GM12801 (cell line): ENCODE measurements at regions not wholly inside any gene's neighbourhood (a gene's known extent, or its start where the extent isn't known, plus 50 kb on each side); places are given as distances from the start of the nearest gene placed in this dataset.

Source experiments
- TF ChIP-seq, protein P1 (sequence below): IDR thresholded peaks from one replicate; pipeline ENCODE4 v1.5.1; 2011; ENCODE audit warnings: control low read depth; ENCODE audit not compliant: insufficient read length; ENCODE audit errors: extremely low read depth

DNA sequence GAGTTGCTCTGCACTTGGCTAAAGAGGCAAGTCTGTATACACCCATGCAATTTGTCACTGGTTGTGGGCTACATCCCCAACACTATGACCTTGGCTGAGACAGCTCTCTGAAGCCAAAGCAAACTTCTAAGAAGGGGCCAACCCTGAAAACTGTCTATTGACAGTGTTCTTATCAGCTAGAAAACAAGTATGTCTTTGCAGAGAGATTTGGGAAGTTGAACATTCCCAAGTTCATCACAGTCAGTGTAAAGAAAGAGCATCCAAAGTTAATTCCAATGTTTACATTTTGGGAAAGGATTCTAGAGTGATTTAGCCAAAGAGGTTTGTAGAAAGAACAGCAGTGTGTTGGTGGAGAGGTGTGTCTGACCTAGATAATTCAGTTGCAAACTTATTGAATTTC, 711.1 kb upstream of the CHD1 start:
- TF ChIP-seq, protein P1, sequence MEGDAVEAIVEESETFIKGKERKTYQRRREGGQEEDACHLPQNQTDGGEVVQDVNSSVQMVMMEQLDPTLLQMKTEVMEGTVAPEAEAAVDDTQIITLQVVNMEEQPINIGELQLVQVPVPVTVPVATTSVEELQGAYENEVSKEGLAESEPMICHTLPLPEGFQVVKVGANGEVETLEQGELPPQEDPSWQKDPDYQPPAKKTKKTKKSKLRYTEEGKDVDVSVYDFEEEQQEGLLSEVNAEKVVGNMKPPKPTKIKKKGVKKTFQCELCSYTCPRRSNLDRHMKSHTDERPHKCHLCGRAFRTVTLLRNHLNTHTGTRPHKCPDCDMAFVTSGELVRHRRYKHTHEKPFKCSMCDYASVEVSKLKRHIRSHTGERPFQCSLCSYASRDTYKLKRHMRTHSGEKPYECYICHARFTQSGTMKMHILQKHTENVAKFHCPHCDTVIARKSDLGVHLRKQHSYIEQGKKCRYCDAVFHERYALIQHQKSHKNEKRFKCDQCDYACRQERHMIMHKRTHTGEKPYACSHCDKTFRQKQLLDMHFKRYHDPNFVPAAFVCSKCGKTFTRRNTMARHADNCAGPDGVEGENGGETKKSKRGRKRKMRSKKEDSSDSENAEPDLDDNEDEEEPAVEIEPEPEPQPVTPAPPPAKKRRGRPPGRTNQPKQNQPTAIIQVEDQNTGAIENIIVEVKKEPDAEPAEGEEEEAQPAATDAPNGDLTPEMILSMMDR: no peak

DNA sequence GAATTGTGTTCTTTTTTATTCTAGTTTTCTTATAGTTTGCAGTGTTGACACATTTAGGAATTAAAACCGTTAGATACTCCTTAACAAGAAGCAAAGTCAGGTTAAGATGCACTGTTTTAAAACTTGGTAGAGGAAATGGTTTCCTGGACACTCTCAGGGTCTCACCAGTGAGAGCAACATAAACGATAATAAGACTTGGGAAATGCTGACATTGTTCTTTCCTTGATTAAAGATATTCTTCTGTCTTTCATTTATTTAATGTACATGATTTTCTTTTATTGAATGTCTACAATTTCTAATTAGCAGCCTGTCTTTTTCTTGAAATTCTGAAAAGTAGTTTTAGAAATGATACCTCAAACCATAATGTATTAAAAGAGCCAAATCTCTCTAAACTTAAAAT, 707.9 kb upstream of the CHD1 start:
- TF ChIP-seq, protein P1: no peak

DNA sequence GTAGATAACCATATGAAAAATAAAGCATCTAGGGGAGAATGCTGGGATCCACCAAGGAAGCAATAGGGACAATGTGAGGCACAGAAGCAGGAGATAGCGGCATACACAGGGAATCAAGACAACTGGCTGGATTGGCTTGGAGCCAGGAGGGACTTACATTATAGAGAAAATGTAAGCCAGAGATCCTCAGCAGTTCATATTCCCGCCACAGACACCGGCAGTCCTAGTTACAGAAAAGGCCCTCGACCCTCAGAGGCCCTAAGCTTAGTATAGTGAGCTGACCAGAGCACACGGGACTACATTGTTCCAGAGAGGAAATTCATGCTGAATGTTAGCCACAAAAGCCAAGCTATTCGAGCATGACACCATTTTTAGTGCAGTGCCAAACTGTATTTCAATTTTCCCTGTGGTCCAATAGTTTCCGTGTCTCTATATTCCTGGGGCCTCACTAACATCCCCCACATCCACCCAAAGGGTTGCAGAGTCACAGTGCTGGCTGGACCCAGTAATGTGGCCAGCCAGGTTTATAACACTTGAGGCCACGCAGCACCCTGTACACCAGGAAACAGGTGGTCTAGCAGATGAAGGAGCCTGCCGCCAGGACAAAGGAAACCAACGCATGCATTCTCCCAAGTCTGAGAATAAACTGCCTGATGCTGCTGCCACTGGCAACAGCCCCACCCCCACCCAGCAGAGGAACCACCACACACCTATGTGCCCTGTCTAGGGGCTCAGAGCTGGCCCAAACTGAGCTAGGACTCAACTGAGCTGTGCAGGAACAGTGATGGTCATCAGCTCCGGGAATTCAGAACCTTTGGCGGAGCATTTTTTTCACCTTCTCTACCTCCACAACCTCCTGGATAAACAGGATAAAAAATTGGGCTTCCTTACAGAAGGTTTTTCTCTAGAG, 693.2 kb upstream of the CHD1 start:
- TF ChIP-seq, protein P1: no peak

DNA sequence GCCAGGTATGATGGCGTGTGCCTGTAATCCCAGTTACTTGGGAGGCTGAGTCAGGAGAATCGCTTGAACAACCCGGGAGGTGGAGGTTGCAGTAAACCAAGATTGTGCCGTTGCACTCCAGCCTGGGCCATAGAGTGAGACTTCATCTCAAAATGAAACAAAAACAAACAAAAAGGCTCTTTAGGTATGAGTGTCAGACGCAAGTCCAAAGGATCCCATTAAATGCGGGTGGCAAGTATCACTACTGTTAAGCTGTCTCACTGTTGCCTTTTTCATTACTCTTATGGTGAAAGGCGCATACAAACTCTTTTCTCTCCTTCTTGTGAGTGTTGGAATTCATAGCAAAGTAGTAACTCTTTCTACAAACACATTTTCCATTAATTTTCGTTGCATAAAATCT, 688.5 kb upstream of the CHD1 start:
- TF ChIP-seq, protein P1: no peak

DNA sequence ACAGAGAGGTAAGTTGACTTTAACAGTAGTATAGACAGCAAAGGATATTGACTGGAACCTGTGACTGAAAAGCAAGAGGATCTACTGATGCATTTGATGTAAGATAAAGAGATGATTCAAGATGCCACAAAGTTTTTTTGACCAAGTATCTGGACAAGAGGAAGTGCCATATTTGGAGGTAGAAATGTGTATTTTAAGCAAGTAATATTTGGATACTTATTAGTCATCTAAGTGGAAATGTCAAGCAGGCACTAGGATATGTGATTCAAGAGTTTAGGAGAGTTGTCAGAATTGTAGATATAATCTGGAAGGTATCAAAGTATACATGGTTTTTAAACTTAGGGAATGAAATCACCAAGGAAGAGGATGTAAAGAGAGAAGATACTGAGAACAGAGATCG, 686.1 kb upstream of the CHD1 start:
- TF ChIP-seq, protein P1: no peak

DNA sequence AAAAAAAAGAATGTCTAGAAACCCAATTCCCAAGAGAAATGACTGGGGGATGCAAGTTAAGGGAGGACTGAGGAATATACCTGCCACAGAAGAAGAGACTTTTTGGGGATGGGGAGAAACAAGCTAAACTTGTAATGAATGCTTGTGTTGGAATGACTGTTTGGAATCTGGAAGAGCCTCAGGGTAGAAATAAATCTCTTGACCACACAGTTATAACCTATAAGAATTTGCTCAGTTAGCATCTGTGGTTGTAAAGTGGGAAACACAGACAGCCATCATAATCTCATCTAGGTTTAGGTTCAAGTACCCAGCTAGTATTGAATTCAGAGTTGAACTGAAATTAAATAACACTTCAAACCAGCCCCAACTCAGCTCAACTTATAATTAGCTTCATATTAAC, 678.3 kb upstream of the CHD1 start:
- TF ChIP-seq, protein P1: no peak

DNA sequence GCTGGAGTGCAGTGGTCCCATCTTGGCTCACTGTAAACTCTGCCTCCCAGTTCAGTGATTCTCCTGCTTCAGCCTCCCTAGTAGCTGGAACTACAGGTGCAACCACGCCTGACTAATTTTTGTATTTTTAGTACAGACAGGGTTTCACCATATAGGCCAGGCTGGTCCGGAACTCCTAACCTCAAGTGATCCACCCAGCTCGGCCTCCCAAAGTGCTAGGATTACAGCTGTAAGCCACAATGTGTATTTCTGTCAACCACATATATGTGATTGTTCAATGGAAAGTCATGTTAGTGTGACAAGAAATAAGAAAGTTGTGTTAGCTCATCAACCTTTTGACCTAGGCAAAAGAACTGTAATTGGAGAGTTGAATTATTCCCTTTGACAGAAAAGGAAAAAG, 677.1 kb upstream of the CHD1 start:
- TF ChIP-seq, protein P1: no peak
